H1 (cell line): ENCODE measurements at regions not wholly inside any gene's neighbourhood (a gene's known extent, or its start where the extent isn't known, plus 50 kb on each side); places are given as distances from the start of the nearest gene placed in this dataset.

Experiments used
- EGR1 ChIP-seq: IDR thresholded peaks from 2 replicates; pipeline ENCODE4 v1.6.1; 2011; ENCODE audit warnings: low read depth, low read length, borderline replicate concordance
- EZH2 ChIP-seq: fragments of 200-600 bp; sonication (generic); IDR thresholded peaks from 2 replicates; pipeline ENCODE4 v1.7.1; 2012; ENCODE audit warnings: low read depth, mild to moderate bottlenecking, moderate library complexity, low read length, inconsistent platforms; ENCODE audit not compliant: severe bottlenecking
- JUND ChIP-seq: IDR thresholded peaks from 2 replicates; pipeline ENCODE4 v1.6.1; 2011; ENCODE audit warnings: mild to moderate bottlenecking, improper control_type of control experiment, low read length
- KDM5A ChIP-seq: fragments of 200-600 bp; IDR thresholded peaks from 2 replicates; pipeline ENCODE4 v1.7.1; 2012; ENCODE audit warnings: mild to moderate bottlenecking, low read length, inconsistent platforms, mixed read lengths
- POLR2A ChIP-seq, 2 experiments: IDR thresholded peaks; 1 replicate in 1 of 2; 2 replicates in 1 of 2; pipeline ENCODE4 v1.6.1; 2011; ENCODE audit warnings: low read depth in 2 of 2, low read length in 2 of 2, mild to moderate bottlenecking in 2 of 2; ENCODE audit errors: control extremely low read depth in 1 of 2
- RAD21 ChIP-seq, 2 experiments: IDR thresholded peaks in 1 of 2; conservative IDR thresholded peaks in 1 of 2; 2 replicates each; pipeline ENCODE4 v1.6.1; 2011; ENCODE audit warnings: low read depth in 2 of 2, low read length in 2 of 2, improper control_type of control experiment in 1 of 2, inconsistent platforms in 1 of 2, mild to moderate bottlenecking in 1 of 2, moderate library complexity in 1 of 2
- SP1 ChIP-seq: IDR thresholded peaks from 2 replicates; pipeline ENCODE4 v1.6.1; 2011; ENCODE audit warnings: low read depth, low read length
- TAF1 ChIP-seq: IDR thresholded peaks from 2 replicates; pipeline ENCODE4 v1.6.1; 2011; ENCODE audit warnings: mild to moderate bottlenecking, low read depth, low read length
- YY1 ChIP-seq: IDR thresholded peaks from 2 replicates; pipeline ENCODE4 v1.6.1; 2011; ENCODE audit warnings: low read depth, mild to moderate bottlenecking, low read length
- ZNF274 ChIP-seq: IDR thresholded peaks from 2 replicates; pipeline ENCODE4 v1.7.0; 2012; ENCODE audit warnings: low read length, borderline replicate concordance; ENCODE audit errors: extremely low read depth
- TF ChIP-seq, protein P1 (sequence below), 3 experiments: IDR thresholded peaks; 1 replicate in 2 of 3; 2 replicates in 1 of 3; pipeline versions ENCODE4 v1.5.1 to v1.6.1; 2011; ENCODE audit warnings: low read length in 3 of 3, mild to moderate bottlenecking in 3 of 3, inconsistent platforms in 2 of 3, low read depth in 1 of 3, moderate library complexity in 1 of 3; ENCODE audit not compliant: insufficient read depth in 1 of 3; ENCODE audit errors: control extremely low read depth in 1 of 3
- TF ChIP-seq, protein P2 (sequence below): IDR thresholded peaks from 2 replicates; pipeline ENCODE4 v1.6.1; 2012; ENCODE audit warnings: inconsistent platforms
- TF ChIP-seq, protein P3 (sequence below): IDR thresholded peaks from 2 replicates; pipeline ENCODE4 v1.6.1; 2011; ENCODE audit warnings: low read depth, mild to moderate bottlenecking, low read length; ENCODE audit not compliant: insufficient read depth

DNA sequence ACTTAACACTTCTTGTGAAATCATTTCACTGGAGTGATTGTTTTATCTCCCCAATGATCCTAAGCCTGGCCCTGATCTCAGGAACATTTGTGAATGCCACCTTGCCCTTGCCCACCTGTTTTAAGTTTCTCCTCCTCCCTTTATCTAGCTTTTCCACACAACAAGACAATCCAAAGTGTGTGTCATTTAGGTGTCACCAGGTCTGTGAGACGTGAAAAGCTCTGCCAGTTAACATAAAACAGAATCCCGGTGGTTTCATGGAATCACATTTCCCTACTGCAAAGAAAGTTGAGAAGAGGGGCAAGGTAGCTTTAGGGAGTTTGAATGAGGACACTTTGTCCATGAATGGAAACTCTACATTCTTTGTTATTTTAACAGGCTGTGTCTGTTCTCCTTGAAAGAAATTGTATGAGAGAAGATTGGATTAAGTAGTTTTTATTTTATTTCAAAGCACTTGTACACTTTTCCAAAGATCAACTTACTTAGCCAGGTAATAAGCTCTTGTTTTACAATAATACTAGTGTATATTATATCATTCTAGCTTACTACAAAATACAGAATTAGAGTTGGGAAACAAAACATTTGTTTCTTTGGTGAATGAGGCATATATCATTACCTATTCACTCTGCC, 239.0 kb downstream of the ISL1 start:
- TF ChIP-seq, protein P1, sequence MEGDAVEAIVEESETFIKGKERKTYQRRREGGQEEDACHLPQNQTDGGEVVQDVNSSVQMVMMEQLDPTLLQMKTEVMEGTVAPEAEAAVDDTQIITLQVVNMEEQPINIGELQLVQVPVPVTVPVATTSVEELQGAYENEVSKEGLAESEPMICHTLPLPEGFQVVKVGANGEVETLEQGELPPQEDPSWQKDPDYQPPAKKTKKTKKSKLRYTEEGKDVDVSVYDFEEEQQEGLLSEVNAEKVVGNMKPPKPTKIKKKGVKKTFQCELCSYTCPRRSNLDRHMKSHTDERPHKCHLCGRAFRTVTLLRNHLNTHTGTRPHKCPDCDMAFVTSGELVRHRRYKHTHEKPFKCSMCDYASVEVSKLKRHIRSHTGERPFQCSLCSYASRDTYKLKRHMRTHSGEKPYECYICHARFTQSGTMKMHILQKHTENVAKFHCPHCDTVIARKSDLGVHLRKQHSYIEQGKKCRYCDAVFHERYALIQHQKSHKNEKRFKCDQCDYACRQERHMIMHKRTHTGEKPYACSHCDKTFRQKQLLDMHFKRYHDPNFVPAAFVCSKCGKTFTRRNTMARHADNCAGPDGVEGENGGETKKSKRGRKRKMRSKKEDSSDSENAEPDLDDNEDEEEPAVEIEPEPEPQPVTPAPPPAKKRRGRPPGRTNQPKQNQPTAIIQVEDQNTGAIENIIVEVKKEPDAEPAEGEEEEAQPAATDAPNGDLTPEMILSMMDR (IDR thresholded peaks at IDR 0.05; ENCODE audit: control extremely low read depth in 1 of 3, insufficient read depth in 1 of 3, low read depth in 1 of 3, low read length in 3 of 3) = no peak
- TF ChIP-seq, protein P2, sequence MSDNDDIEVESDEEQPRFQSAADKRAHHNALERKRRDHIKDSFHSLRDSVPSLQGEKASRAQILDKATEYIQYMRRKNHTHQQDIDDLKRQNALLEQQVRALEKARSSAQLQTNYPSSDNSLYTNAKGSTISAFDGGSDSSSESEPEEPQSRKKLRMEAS = no peak
- TF ChIP-seq TAF1 (no peak), EZH2 (no peak), JUND (no peak), YY1 (no peak), RAD21 (IDR thresholded peaks at IDR 0.05 in 1 of 2, conservative IDR thresholded peaks at IDR 0.05 in 1 of 2; ENCODE audit: low read depth in 2 of 2, low read length in 2 of 2) (no peak), EGR1 (no peak), KDM5A (no peak), SP1 (no peak), ZNF274 (no peak), POLR2A (IDR thresholded peaks at IDR 0.05; ENCODE audit: control extremely low read depth in 1 of 2, low read depth in 2 of 2, low read length in 2 of 2) (no peak)
- TF ChIP-seq, protein P3, sequence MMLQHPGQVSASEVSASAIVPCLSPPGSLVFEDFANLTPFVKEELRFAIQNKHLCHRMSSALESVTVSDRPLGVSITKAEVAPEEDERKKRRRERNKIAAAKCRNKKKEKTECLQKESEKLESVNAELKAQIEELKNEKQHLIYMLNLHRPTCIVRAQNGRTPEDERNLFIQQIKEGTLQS = no peak
